Skeletal muscle tissue (tissue), 3 donors: ENCODE measurements at regions not wholly inside any gene's neighbourhood (a gene's known extent, or its start where the extent isn't known, plus 50 kb on each side); places are given as distances from the start of the nearest gene placed in this dataset.

ENCODE experiments used
- H3K27ac ChIP-seq: one replicate; pipeline ENCODE4 v1.7.0; 2013; ENCODE audit warnings: mild to moderate bottlenecking, low read depth, low read length, inconsistent platforms
- H3K27me3 ChIP-seq, 3 donors: one replicate each; pipeline ENCODE4 v1.7.0; 2013; ENCODE audit warnings: low read length in 3 of 3; ENCODE audit not compliant: control insufficient read depth in 3 of 3, insufficient read depth in 3 of 3
- H3K36me3 ChIP-seq, 3 donors: one replicate each; pipeline ENCODE4 v1.7.0; 2013; ENCODE audit warnings: low read length in 3 of 3; ENCODE audit not compliant: control insufficient read depth in 3 of 3, insufficient read depth in 3 of 3
- H3K4me1 ChIP-seq, 3 donors: one replicate each; pipeline ENCODE4 v1.7.0; 2013; ENCODE audit warnings: low read length in 3 of 3, mild to moderate bottlenecking in 3 of 3; ENCODE audit not compliant: control insufficient read depth in 3 of 3, insufficient read depth in 3 of 3
- H3K4me3 ChIP-seq, 3 donors: one replicate each; pipeline ENCODE4 v1.7.0; 2013; ENCODE audit warnings: low read length in 3 of 3
- H3K9ac ChIP-seq, 3 donors: one replicate each; pipeline ENCODE4 v1.7.0; 2013; ENCODE audit warnings: low read length in 3 of 3, mild to moderate bottlenecking in 3 of 3, moderate library complexity in 2 of 3, low read depth in 1 of 3
- H3K9me3 ChIP-seq, 3 donors: one replicate each; pipeline ENCODE4 v1.7.0; 2013; ENCODE audit warnings: low read length in 3 of 3; ENCODE audit not compliant: control insufficient read depth in 3 of 3
- donor health status: Osteomylitis.

- Histone ChIP-seq H3K27me3 (no peaks in the 10 kb centered on the region), H3K36me3 (no peaks in the 10 kb centered on the region), H3K9me3 (no peaks in the 10 kb centered on the region), H3K4me1 (no peaks in the 10 kb centered on the region), H3K4me3 (no peak overlapping the region), H3K27ac (no peak overlapping the region), H3K9ac (no peak overlapping the region)
These were observed 247.5 kb downstream of the SEC23A start for GRCh38 chr14:38855513-38855912.

- no peak overlapping the region for H3K4me3 ChIP-seq
- H3K4me1 ChIP-seq: no peaks in the 10 kb centered on the region
- H3K9me3 ChIP-seq: no peaks in the 10 kb centered on the region
- H3K36me3 ChIP-seq: no peaks in the 10 kb centered on the region
- no peak overlapping the region for H3K27ac ChIP-seq
- no peak overlapping the region for H3K9ac ChIP-seq
- no peaks in the 10 kb centered on the region for H3K27me3 ChIP-seq
These were observed 251.9 kb downstream of the SEC23A start for GRCh38 chr14:38851111-38851510.

GRCh38 chr14:38850664-38851063 lies 252.4 kb downstream of the SEC23A start:
- Histone ChIP-seq H3K4me1 (no peaks in the 10 kb centered on the region), H3K4me3 (no peak overlapping the region), H3K27ac (no peak overlapping the region), H3K9me3 (no peaks in the 10 kb centered on the region), H3K27me3 (no peaks in the 10 kb centered on the region), H3K9ac (no peak overlapping the region), H3K36me3 (no peaks in the 10 kb centered on the region)

GRCh38 chr14:38848243-38848935 lies 254.6 kb downstream of the SEC23A start:
- no peak overlapping the region for H3K4me3 ChIP-seq
- H3K9ac ChIP-seq: no peak overlapping the region
- no peaks in the 10 kb centered on the region for H3K9me3 ChIP-seq

GRCh38 chr14:38847161-38847560 lies 255.9 kb downstream of the SEC23A start:
- no peaks in the 10 kb centered on the region for H3K9me3 ChIP-seq
- H3K9ac ChIP-seq: no peak overlapping the region
- no peak overlapping the region for H3K27ac ChIP-seq

More at GRCh38 chr14:38848243-38848935, 254.6 kb downstream of the SEC23A start:
- Histone ChIP-seq H3K27me3 (no peaks in the 10 kb centered on the region), H3K4me1 (no peaks in the 10 kb centered on the region), H3K36me3 (no peaks in the 10 kb centered on the region), H3K27ac (no peak overlapping the region)

GRCh38 chr14:38839694-38840365 lies 263.2 kb downstream of the SEC23A start:
- H3K9ac ChIP-seq: no peak overlapping the region
- no peaks in the 10 kb centered on the region for H3K9me3 ChIP-seq
- H3K36me3 ChIP-seq: no peaks in the 10 kb centered on the region
- no peak overlapping the region for H3K4me3 ChIP-seq
- no peaks in the 10 kb centered on the region for H3K4me1 ChIP-seq
- H3K27ac ChIP-seq: no peak overlapping the region
- H3K27me3 ChIP-seq: no peaks in the 10 kb centered on the region

More at GRCh38 chr14:38847161-38847560, 255.9 kb downstream of the SEC23A start:
- no peaks in the 10 kb centered on the region for H3K4me1 ChIP-seq
- no peak overlapping the region for H3K4me3 ChIP-seq
- no peaks in the 10 kb centered on the region for H3K27me3 ChIP-seq
- no peaks in the 10 kb centered on the region for H3K36me3 ChIP-seq

- Histone ChIP-seq H3K4me1 (no peaks in the 10 kb centered on the region), H3K27ac (no peak overlapping the region), H3K4me3 (no peak overlapping the region), H3K9ac (no peak overlapping the region), H3K27me3 (no peaks in the 10 kb centered on the region), H3K9me3 (no peaks in the 10 kb centered on the region), H3K36me3 (no peaks in the 10 kb centered on the region)
These were observed 264.1 kb downstream of the SEC23A start for GRCh38 chr14:38838979-38839323.

- H3K27ac ChIP-seq: no peak overlapping the region
- H3K4me1 ChIP-seq: no peaks in the 10 kb centered on the region
- no peak overlapping the region for H3K4me3 ChIP-seq
- no peak overlapping the region for H3K9ac ChIP-seq
- no peaks in the 10 kb centered on the region for H3K9me3 ChIP-seq
- H3K27me3 ChIP-seq: no peaks in the 10 kb centered on the region
- H3K36me3 ChIP-seq: no peaks in the 10 kb centered on the region
These were observed 264.7 kb downstream of the SEC23A start for GRCh38 chr14:38838049-38838978.

- Histone ChIP-seq H3K4me1 (no peaks in the 10 kb centered on the region), H3K27ac (no peak overlapping the region), H3K9ac (no peak overlapping the region), H3K9me3 (no peaks in the 10 kb centered on the region), H3K27me3 (no peaks in the 10 kb centered on the region), H3K4me3 (no peak overlapping the region), H3K36me3 (no peaks in the 10 kb centered on the region)
These were observed 265.5 kb downstream of the SEC23A start for GRCh38 chr14:38837343-38838048.
